Transverse colon (tissue), 4 donors: ENCODE measurements at regions not wholly inside any gene's neighbourhood (a gene's known extent, or its start where the extent isn't known, plus 50 kb on each side); places are given as distances from the start of the nearest gene placed in this dataset.

Experiments used
- CTCF ChIP-seq, 5 experiments: fragments of 200-600 bp in 3 of 5; fragments of 450-650 bp in 2 of 5; sonication (generic) in 3 of 5; IDR thresholded peaks; 1 replicate in 2 of 5; 2 replicates in 3 of 5; pipeline ENCODE4 v1.5.1; 2016 to 2017; ENCODE audit warnings: antibody characterized with exemption in 5 of 5, inconsistent platforms in 3 of 5, mild to moderate bottlenecking in 2 of 5, moderate library complexity in 1 of 5
- EP300 ChIP-seq: sonication (generic); formaldehyde crosslinking; IDR thresholded peaks from one replicate; pipeline ENCODE4 v1.6.1; 2017; ENCODE audit warnings: antibody characterized with exemption, low read depth
- POLR2A ChIP-seq: fragments of 450-650 bp; IDR thresholded peaks from one replicate; pipeline ENCODE4 v1.6.1; 2016; ENCODE audit warnings: antibody characterized with exemption, mild to moderate bottlenecking, moderate library complexity
- POLR2AphosphoS5 ChIP-seq, 3 donors: sonication (generic); formaldehyde crosslinking; IDR thresholded peaks; one replicate each; pipeline ENCODE4 v1.6.1; 2016; ENCODE audit warnings: antibody characterized with exemption in 3 of 3

GRCh38 chr13:40452741-40453334, 213.6 kb downstream of the FOXO1 start:
- TF ChIP-seq CTCF (IDR thresholded peaks at IDR 0.05): no peak
- no peak for TF ChIP-seq POLR2AphosphoS5 (IDR thresholded peaks at IDR 0.05)
- no peak for TF ChIP-seq POLR2A
- TF ChIP-seq EP300: no peak
